Heart left ventricle (tissue), 16 donors: ENCODE measurements at regions not wholly inside any gene's neighbourhood (a gene's known extent, or its start where the extent isn't known, plus 50 kb on each side); places are given as distances from the start of the nearest gene placed in this dataset.

Source experiments
- ATAC-seq, 4 donors: fragments of 200-7000 bp; cut with Tn5 transposase; one replicate each; pipeline ENCODE4 v1.9.1; 2020 to 2022; ENCODE audit warnings: moderate library complexity in 4 of 4, mild to moderate bottlenecking in 3 of 4, moderate number of reproducible peaks in 1 of 4
- DNase-seq, 5 donors: peaks; one replicate each; pipeline ENCODE4 v3.0.0-alpha.2; 2020
- H3K27ac ChIP-seq, 12 donors: fragments of 200-600 bp; sonication (generic) in 4 of 12; one replicate each; pipeline versions ENCODE4 v1.5.0 to v1.8.0; 2016 to 2022; ENCODE audit warnings: mild to moderate bottlenecking in 2 of 12
- H3K27me3 ChIP-seq, 9 donors: fragments of 200-600 bp; sonication (generic) in 2 of 9; one replicate each; pipeline versions ENCODE4 v1.5.1 to v1.8.0; 2016 to 2022; ENCODE audit warnings: mild to moderate bottlenecking in 3 of 9
- H3K36me3 ChIP-seq, 9 donors: fragments of 200-600 bp; sonication (generic) in 2 of 9; one replicate each; pipeline versions ENCODE4 v1.5.0 to v1.8.0; 2018 to 2022; ENCODE audit warnings: mild to moderate bottlenecking in 2 of 9
- H3K4me1 ChIP-seq, 12 donors: fragments of 200-600 bp; sonication (generic) in 4 of 12; one replicate each; pipeline versions ENCODE4 v1.5.0 to v1.8.0; 2016 to 2022; ENCODE audit warnings: mild to moderate bottlenecking in 3 of 12
- H3K4me3 ChIP-seq, 12 donors: fragments of 200-600 bp; sonication (generic) in 4 of 12; one replicate each; pipeline versions ENCODE4 v1.5.0 to v1.8.0; 2017 to 2022; ENCODE audit warnings: mild to moderate bottlenecking in 9 of 12, moderate library complexity in 4 of 12
- H3K9me3 ChIP-seq, 12 donors: fragments of 200-600 bp; sonication (generic) in 4 of 12; one replicate each; pipeline versions ENCODE4 v1.5.0 to v1.8.0; 2016 to 2022; ENCODE audit warnings: mild to moderate bottlenecking in 1 of 12
- CTCF ChIP-seq, 12 donors: fragments of 200-600 bp; sonication (generic) in 4 of 12; IDR thresholded peaks; one replicate each; pipeline versions ENCODE4 v1.5.0 to v1.8.0; 2018 to 2022; ENCODE audit warnings: antibody characterized with exemption in 12 of 12, mild to moderate bottlenecking in 5 of 12
- POLR2A ChIP-seq, 2 donors: fragments of 450-650 bp; IDR thresholded peaks; one replicate each; pipeline ENCODE4 v1.6.1; 2017; ENCODE audit warnings: antibody characterized with exemption in 2 of 2, mild to moderate bottlenecking in 2 of 2, moderate library complexity in 2 of 2
- WGBS, 4 donors: extraction: QIAGEN DNeasy Blood & Tissue Kit in 2 of 4; methylation state at CpG; one replicate each; pipeline versions ENCODE4 v1.1.5 to v1.1.7; 2013 to 2018; 5-methylcytosine and 5-hydroxymethylcytosine counted together
- intact Hi-C, 10 donors: fragments of 100-400 bp; cut with DNase I; formaldehyde crosslinking; loops; one replicate each; pipeline versions ENCODE4 v1.11.1 to v1.14.2; 2022
- donor health status: ischemic (EF 13 %, LVEDD 7.1; RV severe dilation, severe dysfunction).
- donor health status: healthy with polysubstance abuse.
- donor health status: DM: no; HTN: yes; CAD: no.
- donor health status: DM: no; HTN: no; CAD: no.
- donor health status: ischemic (EF 25% LVEDD 6.9; RV normal size, moderate dysfunction).
- donor health status: ischemic (EF 25% LVEDD 5.7; RV mildly dilated, moderate dysfunction).
- donor health status: healthy.
- donor health status: DM: yes; HTN: yes; CAD: no.
- donor health status: ischemic (EF 35%, LVEDD 5.7; RV mildly dilated, moderate dysfunction).
- donor health status: nonischemic (EF 11% LVEDD 7.7; RV severe dilation, severe dysfunction).
- donor health status: DM: yes; HTN: yes; CAD: no.
- donor health status: PGD.
- donor health status: ischemic (EF 29% LVEDD 5.4; RV normal size, mild dysfunction).
- donor health status: nonischemic (EF 23%, LVEDD 6.1; RV moderate dilation, normal function).

- no peak overlapping the region for H3K4me3 ChIP-seq
- no peaks in the 10 kb centered on the region for H3K36me3 ChIP-seq
- no peak for TF ChIP-seq CTCF (IDR thresholded peaks at IDR 0.05)
- intact Hi-C loops, result loop anchor here in 3 of 10 donors (2.0 to 10.0 kb wide), 4 partner anchors 51 to 119 kb away; no protein-coding TSS in a partner anchor
- peak overlapping the region in 6 of 12 donors; percentile 27 to 73 (median 54) for H3K27ac ChIP-seq
- ATAC-seq (no peak), DNase-seq (no peak)
- peaks cover 0 to 21% (median 0%) of the 10 kb centered on the region in 12 donors for H3K4me1 ChIP-seq
- peaks cover 0 to 5% (median 0%) of the 10 kb centered on the region in 12 donors for H3K9me3 ChIP-seq
- no peaks in the 10 kb centered on the region for H3K27me3 ChIP-seq
- 47 to 57% (median 51%) methylated on average over 2 of the region's 2 CpGs for WGBS, 4 donors
Observed at GRCh38 chr10:57963546-57963945, 304.1 kb downstream of the IPMK start.

GRCh38 chr10:57962839-57963238 is 304.9 kb downstream of the IPMK start:
- Histone ChIP-seq H3K27me3 (no peaks in the 10 kb centered on the region), H3K9me3 (peaks cover 0 to 5% (median 0%) of the 10 kb centered on the region in 12 donors), H3K27ac (peak overlapping the region in 9 of 12 donors; percentile 6 to 73 (median 42)), H3K4me1 (peaks cover 0 to 21% (median 0%) of the 10 kb centered on the region in 12 donors), H3K36me3 (no peaks in the 10 kb centered on the region), H3K4me3 (no peak overlapping the region)
- intact Hi-C loops, result loop anchor here in 3 of 10 donors (2.0 to 10.0 kb wide), 4 partner anchors 52 to 118 kb away; no protein-coding TSS in a partner anchor
- DNase-seq, result peak in 1 of 5 donors; percentile 23
- WGBS, 4 donors, result 33 to 41% (median 35%) methylated on average over 3 of the region's 3 CpGs
- TF ChIP-seq POLR2A (IDR thresholded peaks at IDR 0.05), result no peak
- no peak for TF ChIP-seq CTCF (IDR thresholded peaks at IDR 0.05)
- peak; percentile 71 to 93 (median 88) for ATAC-seq

- Histone ChIP-seq H3K27me3 (no peaks in the 10 kb centered on the region), H3K27ac (peak overlapping the region in 2 of 12 donors; percentile 59 to 73), H3K4me3 (no peak overlapping the region), H3K9me3 (no peaks in the 10 kb centered on the region), H3K4me1 (peaks cover 0 to 21% (median 0%) of the 10 kb centered on the region in 12 donors), H3K36me3 (no peaks in the 10 kb centered on the region)
- intact Hi-C loops, result loop anchor here in 2 of 10 donors (5.0 to 10.0 kb wide), 3 partner anchors 53 to 117 kb away; no protein-coding TSS in a partner anchor
- TF ChIP-seq POLR2A (IDR thresholded peaks at IDR 0.05), result no peak
- no peak for TF ChIP-seq CTCF (IDR thresholded peaks at IDR 0.05)
- no peak for ATAC-seq
- no peak for DNase-seq
- WGBS, 4 donors, result 64 to 75% (median 68%) methylated on average over 2 of the region's 2 CpGs
Observed at GRCh38 chr10:57961487-57961886, 306.2 kb downstream of the IPMK start.

- peak overlapping the region in 2 of 12 donors; percentile 6 to 73 for H3K27ac ChIP-seq
- H3K9me3 ChIP-seq, result no peaks in the 10 kb centered on the region
- H3K4me1 ChIP-seq, result peaks cover 0 to 21% (median 0%) of the 10 kb centered on the region in 12 donors
- DNase-seq, result no peak
- 42 to 50% (median 44%) methylated on average over 3 of the region's 3 CpGs for WGBS, 4 donors
- H3K4me3 ChIP-seq, result no peak overlapping the region
- intact Hi-C loops, result loop anchor here in 2 of 10 donors (5.0 to 10.0 kb wide), 3 partner anchors 54 to 116 kb away; no protein-coding TSS in a partner anchor
- no peak for ATAC-seq
- no peaks in the 10 kb centered on the region for H3K36me3 ChIP-seq
- TF ChIP-seq CTCF (IDR thresholded peaks at IDR 0.05) (no peak), POLR2A (IDR thresholded peaks at IDR 0.05) (no peak)
- no peaks in the 10 kb centered on the region for H3K27me3 ChIP-seq
Observed at GRCh38 chr10:57960406-57960805, 307.3 kb downstream of the IPMK start.
